ENCODE measurements at regions not wholly inside any gene's neighbourhood (a gene's known extent, or its start where the extent isn't known, plus 50 kb on each side); places are given as distances from the start of the nearest gene placed in this dataset.

DNA sequence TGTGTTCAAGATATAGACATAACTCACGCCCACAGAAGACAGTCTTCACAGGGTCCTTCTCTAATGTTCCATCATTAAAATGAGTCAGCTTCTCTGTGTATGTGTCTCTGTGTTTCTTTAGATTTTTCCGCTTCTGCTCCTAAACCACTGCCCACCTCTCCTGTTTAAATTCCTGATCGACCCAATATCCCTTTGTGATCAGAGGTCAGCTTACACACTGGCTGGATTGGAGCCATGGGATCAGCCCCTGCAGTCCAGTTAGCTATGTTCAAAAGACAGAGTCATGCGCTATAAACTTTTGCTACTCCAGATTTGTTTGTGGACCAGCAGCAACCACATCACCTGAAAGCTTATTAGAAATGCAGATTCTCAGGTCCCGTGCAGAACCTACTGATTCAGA lies 229.2 kb downstream of the C1D start:
- no peak for TF ChIP-seq EP300 (IDR thresholded peaks at IDR 0.05)
- TF ChIP-seq, protein P1, sequence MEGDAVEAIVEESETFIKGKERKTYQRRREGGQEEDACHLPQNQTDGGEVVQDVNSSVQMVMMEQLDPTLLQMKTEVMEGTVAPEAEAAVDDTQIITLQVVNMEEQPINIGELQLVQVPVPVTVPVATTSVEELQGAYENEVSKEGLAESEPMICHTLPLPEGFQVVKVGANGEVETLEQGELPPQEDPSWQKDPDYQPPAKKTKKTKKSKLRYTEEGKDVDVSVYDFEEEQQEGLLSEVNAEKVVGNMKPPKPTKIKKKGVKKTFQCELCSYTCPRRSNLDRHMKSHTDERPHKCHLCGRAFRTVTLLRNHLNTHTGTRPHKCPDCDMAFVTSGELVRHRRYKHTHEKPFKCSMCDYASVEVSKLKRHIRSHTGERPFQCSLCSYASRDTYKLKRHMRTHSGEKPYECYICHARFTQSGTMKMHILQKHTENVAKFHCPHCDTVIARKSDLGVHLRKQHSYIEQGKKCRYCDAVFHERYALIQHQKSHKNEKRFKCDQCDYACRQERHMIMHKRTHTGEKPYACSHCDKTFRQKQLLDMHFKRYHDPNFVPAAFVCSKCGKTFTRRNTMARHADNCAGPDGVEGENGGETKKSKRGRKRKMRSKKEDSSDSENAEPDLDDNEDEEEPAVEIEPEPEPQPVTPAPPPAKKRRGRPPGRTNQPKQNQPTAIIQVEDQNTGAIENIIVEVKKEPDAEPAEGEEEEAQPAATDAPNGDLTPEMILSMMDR (IDR thresholded peaks at IDR 0.05) = no peak
- no peak for TF ChIP-seq POLR2A (IDR thresholded peaks at IDR 0.05)

Measured in tibial nerve (tissue), 4 donors.